H54 (cell line): ENCODE measurements at regions not wholly inside any gene's neighbourhood (a gene's known extent, or its start where the extent isn't known, plus 50 kb on each side); places are given as distances from the start of the nearest gene placed in this dataset.
"Not testable (repeated sequence)": the region's sequence is repeated elsewhere in the genome, so short reads cannot be mapped to it uniquely, and the experiment has no call there.

Source experiments
- DNase-seq: peaks from one replicate; pipeline ENCODE4 v3.0.0; 2011; ENCODE audit warnings: low spot score, mixed read lengths; ENCODE audit not compliant: insufficient read length
- FAIRE-seq: peaks from 3 replicates; lab custom pipeline; 2011; peaks lifted over from hg19 to GRCh38; lab: Jason Lieb, UNC
- POLR2A ChIP-seq: IDR thresholded peaks from 2 replicates; pipeline ENCODE4 v1.6.1; 2011; ENCODE audit warnings: low read depth, mild to moderate bottlenecking, low read length

GRCh38 chr12:75634244-75635222 lies 123.1 kb upstream of the KRR1 start:
- FAIRE-seq, result peak; percentile 50
- no peak for DNase-seq
- no peak for TF ChIP-seq POLR2A

- FAIRE-seq, result no peak
- TF ChIP-seq POLR2A, result no peak
- DNase-seq, result no peak
These were observed 122.4 kb upstream of the KRR1 start for GRCh38 chr12:75633789-75634188.

- DNase-seq (no peak), FAIRE-seq (no peak)
- TF ChIP-seq POLR2A, result no peak
These were observed 121.0 kb upstream of the KRR1 start for GRCh38 chr12:75632442-75632841.

DNA sequence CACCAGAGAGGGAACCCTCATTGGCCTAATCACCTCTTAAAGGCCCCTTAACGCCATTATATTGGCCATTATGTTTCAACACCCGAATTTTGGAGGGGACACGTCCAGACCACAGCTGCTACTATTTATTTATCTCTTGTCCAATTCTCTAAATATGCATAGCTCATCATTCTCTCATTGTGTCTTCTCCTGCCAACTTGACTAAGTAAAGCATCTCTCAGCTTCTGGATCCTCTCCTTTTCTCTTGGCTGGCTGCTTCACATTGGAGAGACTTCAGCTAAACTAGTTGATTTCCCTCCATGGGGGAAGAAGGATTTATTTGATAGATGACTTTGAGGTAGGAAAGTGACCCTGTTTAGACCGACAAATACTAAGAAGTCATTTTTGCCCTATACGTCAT lies 120.4 kb upstream of the KRR1 start:
- DNase-seq, result no peak
- TF ChIP-seq POLR2A, result no peak
- FAIRE-seq, result no peak

DNA sequence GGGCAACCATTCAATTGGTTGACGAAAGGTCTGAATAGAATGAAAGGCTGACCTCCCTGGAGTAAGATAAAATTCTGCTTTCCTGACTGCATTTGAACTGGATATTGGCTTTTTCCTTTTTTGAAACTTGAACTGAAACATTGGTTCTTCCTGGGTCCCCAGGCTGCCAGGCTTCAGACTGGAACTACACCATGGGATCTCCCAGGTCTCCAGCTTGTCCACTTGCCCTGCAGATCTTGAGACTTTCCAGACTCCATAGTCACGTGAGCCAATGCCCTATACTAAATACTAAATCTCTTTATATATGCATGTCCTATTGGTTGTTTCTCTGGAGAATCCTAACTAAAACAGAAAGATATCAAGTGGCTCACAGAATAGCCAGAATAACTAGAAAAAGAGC lies 118.7 kb upstream of the KRR1 start:
- no peak for TF ChIP-seq POLR2A
- DNase-seq (no peak), FAIRE-seq (no peak)

- FAIRE-seq (no peak), DNase-seq (no peak)
These were observed 117.5 kb upstream of the KRR1 start for GRCh38 chr12:75628916-75629315.

DNA sequence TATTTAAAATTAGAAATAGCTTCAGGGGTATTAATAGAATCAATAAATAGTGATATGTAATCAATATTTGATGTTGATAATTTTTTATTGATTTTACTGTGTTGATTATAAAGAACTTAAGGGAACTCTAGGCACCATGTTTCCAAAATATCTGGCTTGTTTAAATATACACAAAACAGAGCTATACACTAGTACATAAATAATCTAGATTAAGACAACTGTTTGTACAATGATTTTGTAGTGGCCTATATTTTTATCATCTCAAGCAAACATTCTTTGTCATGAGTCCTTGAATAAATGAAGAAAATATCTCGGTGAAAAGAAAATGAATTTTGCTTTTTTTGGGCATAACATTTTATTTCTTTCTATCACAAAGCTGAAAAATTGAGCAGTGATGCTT lies 117.1 kb upstream of the KRR1 start:
- DNase-seq (no peak), FAIRE-seq (no peak)
- no peak for TF ChIP-seq POLR2A

More at GRCh38 chr12:75628916-75629315, 117.5 kb upstream of the KRR1 start:
- no peak for TF ChIP-seq POLR2A

- peak; percentile 15 for DNase-seq
- no peak for TF ChIP-seq POLR2A
- peak; percentile 97 for FAIRE-seq
These were observed 112.3 kb upstream of the KRR1 start for GRCh38 chr12:75623631-75624154.

- DNase-seq (no peak), FAIRE-seq (peak; percentile 20)
- TF ChIP-seq POLR2A, result no peak
These were observed 111.1 kb upstream of the KRR1 start for GRCh38 chr12:75622492-75622891.

- not testable (repeated sequence) for DNase-seq
- FAIRE-seq, result peak; percentile 72
These were observed 103.0 kb upstream of the KRR1 start for GRCh38 chr12:75614396-75614795.

DNA sequence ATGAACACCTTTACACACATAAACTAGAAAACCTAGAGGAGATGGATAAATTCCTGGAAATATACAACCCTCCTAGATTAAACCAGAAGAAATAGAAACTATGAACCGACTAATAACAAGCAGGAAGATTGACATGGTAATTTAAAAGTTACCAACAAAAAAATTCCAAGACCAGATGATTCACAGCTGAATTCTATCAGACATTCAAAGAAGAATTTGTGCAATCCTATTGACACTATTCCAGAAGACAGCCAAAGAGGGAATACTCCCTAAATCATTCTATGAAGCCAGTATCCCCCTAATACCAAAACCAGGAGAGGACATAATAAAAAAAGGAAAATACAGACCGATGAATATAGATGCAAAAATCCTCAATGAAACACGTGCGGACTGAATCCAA lies 102.6 kb upstream of the KRR1 start:
- DNase-seq, result no peak
- no peak for TF ChIP-seq POLR2A
- no peak for FAIRE-seq

GRCh38 chr12:75611041-75611440 lies 99.6 kb upstream of the KRR1 start:
- no peak for DNase-seq
- TF ChIP-seq POLR2A, result no peak
- no peak for FAIRE-seq

GRCh38 chr12:75606956-75607355 lies 95.5 kb upstream of the KRR1 start:
- no peak for TF ChIP-seq POLR2A
- FAIRE-seq, result peak; percentile 52
- no peak for DNase-seq

DNA sequence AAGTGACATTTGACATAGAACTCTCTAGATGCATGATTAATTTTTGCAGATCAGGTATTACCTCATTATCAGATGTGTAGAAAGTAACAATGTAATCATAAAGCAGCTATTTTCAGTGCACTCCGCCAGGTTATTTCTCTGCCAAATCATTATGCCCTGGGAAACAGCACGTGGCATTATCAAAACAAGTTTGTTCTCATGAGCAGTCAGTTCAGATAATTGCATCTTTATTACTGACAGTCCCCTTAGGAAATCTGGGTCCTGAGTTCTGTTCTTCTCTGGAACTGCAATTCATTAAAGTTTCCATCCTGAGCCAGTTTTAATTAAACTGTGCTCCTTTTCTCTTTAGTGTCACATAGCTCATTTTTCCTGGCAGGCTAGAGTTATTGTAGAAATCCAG lies 94.7 kb upstream of the KRR1 start:
- no peak for TF ChIP-seq POLR2A
- FAIRE-seq (no peak), DNase-seq (no peak)

GRCh38 chr12:75603475-75603874 lies 92.1 kb upstream of the KRR1 start:
- no peak for DNase-seq
- no peak for FAIRE-seq
- TF ChIP-seq POLR2A, result no peak
